DND-41 (cell line): ENCODE measurements at regions not wholly inside any gene's neighbourhood (a gene's known extent, or its start where the extent isn't known, plus 50 kb on each side); places are given as distances from the start of the nearest gene placed in this dataset.

Experiments used
- ATAC-seq: fragments of 200-7000 bp; cut with Tn5 transposase; 3 replicates; pipeline ENCODE4 v1.9.1; 2021; ENCODE audit warnings: low read depth; ENCODE audit not compliant: insufficient read depth
- DNase-seq: peaks from one replicate; pipeline ENCODE4 v3.0.0-alpha.2; 2020
- H2AFZ ChIP-seq: 2 replicates; pipeline ENCODE4 v1.6.0; 2012; ENCODE audit warnings: low read depth, low read length
- H3K27ac ChIP-seq: 2 replicates; pipeline ENCODE4 v1.5.1; 2012; ENCODE audit warnings: low read length, inconsistent platforms
- H3K27me3 ChIP-seq: fragments of 200-600 bp; sonication (generic); 2 replicates; pipeline ENCODE4 v1.6.0; 2012; ENCODE audit warnings: low read length, mild to moderate bottlenecking, inconsistent platforms; ENCODE audit not compliant: insufficient read depth, poor library complexity
- H3K36me3 ChIP-seq: 2 replicates; pipeline ENCODE4 v1.5.1; 2012; ENCODE audit warnings: low read length, inconsistent platforms; ENCODE audit not compliant: insufficient read depth
- H3K4me1 ChIP-seq: 2 replicates; pipeline ENCODE4 v1.5.1; 2012; ENCODE audit warnings: mild to moderate bottlenecking, low read length; ENCODE audit not compliant: insufficient read depth
- H3K4me2 ChIP-seq: 2 replicates; pipeline ENCODE4 v1.6.0; 2012; ENCODE audit warnings: mild to moderate bottlenecking, moderate library complexity, low read length, inconsistent platforms; ENCODE audit not compliant: insufficient read depth
- H3K4me3 ChIP-seq, 2 experiments: fragments of 200-600 bp in 1 of 2; shearing (Covaris generic) in 1 of 2; 2 replicates each; pipeline ENCODE4 v1.5.1; 2012 to 2016; ENCODE audit warnings: inconsistent platforms in 2 of 2, low read length in 2 of 2, mild to moderate bottlenecking in 2 of 2, low read depth in 1 of 2, moderate library complexity in 1 of 2
- H3K79me2 ChIP-seq: 2 replicates; pipeline ENCODE4 v1.6.0; 2012; ENCODE audit warnings: low read length, inconsistent platforms; ENCODE audit not compliant: insufficient read depth
- H3K9ac ChIP-seq: 2 replicates; pipeline ENCODE4 v1.6.0; 2012; ENCODE audit warnings: low read depth, mild to moderate bottlenecking, inconsistent platforms, low read length, moderate library complexity
- H3K9me3 ChIP-seq: 2 replicates; pipeline ENCODE4 v1.5.1; 2012; ENCODE audit warnings: low read length, moderate library complexity, mild to moderate bottlenecking, inconsistent platforms; ENCODE audit not compliant: insufficient read depth, severe bottlenecking
- H4K20me1 ChIP-seq: 2 replicates; pipeline ENCODE4 v1.6.0; 2012; ENCODE audit warnings: low read length; ENCODE audit not compliant: insufficient read depth
- CTCF ChIP-seq: IDR thresholded peaks from 2 replicates; pipeline ENCODE4 v1.5.1; 2012; ENCODE audit warnings: borderline replicate concordance, low read length, moderate library complexity, mild to moderate bottlenecking; ENCODE audit not compliant: poor library complexity, severe bottlenecking; ENCODE audit errors: extremely low read depth
- EZH2 ChIP-seq: IDR thresholded peaks from 3 replicates; pipeline ENCODE4 v1.6.1; 2012; ENCODE audit warnings: borderline replicate concordance, low read depth, mild to moderate bottlenecking, moderate library complexity, low read length, inconsistent platforms; ENCODE audit not compliant: severe bottlenecking

- no peak for ATAC-seq
- Histone ChIP-seq H3K4me1 (no peaks in the 10 kb centered on the region), H3K27ac (no peak overlapping the region), H3K9me3 (no peaks in the 10 kb centered on the region), H3K4me2 (no peak overlapping the region), H3K79me2 (no peaks in the 10 kb centered on the region), H3K27me3 (no peaks in the 10 kb centered on the region), H3K9ac (no peak overlapping the region), H3K36me3 (no peaks in the 10 kb centered on the region), H2AFZ (no peak overlapping the region), H3K4me3 (no peak overlapping the region), H4K20me1 (no peaks in the 10 kb centered on the region)
- no peak for TF ChIP-seq EZH2
- no peak for TF ChIP-seq CTCF
- no peak for DNase-seq
Measured at GRCh38 chr16:7962091-7962879, 628.0 kb downstream of the TMEM114 start.

GRCh38 chr16:7957151-7957550 lies 624.5 kb downstream of the RBFOX1 start:
- Histone ChIP-seq H3K27me3 (no peaks in the 10 kb centered on the region), H3K4me3 (no peak overlapping the region), H3K9me3 (no peaks in the 10 kb centered on the region), H3K9ac (no peak overlapping the region), H4K20me1 (no peaks in the 10 kb centered on the region), H3K36me3 (no peaks in the 10 kb centered on the region), H3K27ac (no peak overlapping the region), H3K4me2 (no peak overlapping the region), H3K79me2 (no peaks in the 10 kb centered on the region), H3K4me1 (no peaks in the 10 kb centered on the region), H2AFZ (no peak overlapping the region)
- no peak for DNase-seq
- no peak for ATAC-seq
- TF ChIP-seq CTCF (no peak), EZH2 (no peak)

GRCh38 chr16:7953360-7953759 lies 620.7 kb downstream of the RBFOX1 start:
- Histone ChIP-seq H3K36me3 (no peaks in the 10 kb centered on the region), H3K4me1 (no peaks in the 10 kb centered on the region), H3K9ac (no peak overlapping the region), H4K20me1 (no peaks in the 10 kb centered on the region), H3K27ac (no peak overlapping the region), H3K9me3 (no peaks in the 10 kb centered on the region), H3K79me2 (no peaks in the 10 kb centered on the region), H2AFZ (no peak overlapping the region), H3K27me3 (no peaks in the 10 kb centered on the region), H3K4me2 (no peak overlapping the region), H3K4me3 (no peak overlapping the region)
- TF ChIP-seq EZH2 (no peak), CTCF (no peak)
- ATAC-seq (no peak), DNase-seq (no peak)
